ENCODE measurements at regions not wholly inside any gene's neighbourhood (a gene's known extent, or its start where the extent isn't known, plus 50 kb on each side); places are given as distances from the start of the nearest gene placed in this dataset.

GRCh38 chr11:105333153-105333552 lies 193.6 kb upstream of the CARD18 start:
- TF ChIP-seq, protein P1, sequence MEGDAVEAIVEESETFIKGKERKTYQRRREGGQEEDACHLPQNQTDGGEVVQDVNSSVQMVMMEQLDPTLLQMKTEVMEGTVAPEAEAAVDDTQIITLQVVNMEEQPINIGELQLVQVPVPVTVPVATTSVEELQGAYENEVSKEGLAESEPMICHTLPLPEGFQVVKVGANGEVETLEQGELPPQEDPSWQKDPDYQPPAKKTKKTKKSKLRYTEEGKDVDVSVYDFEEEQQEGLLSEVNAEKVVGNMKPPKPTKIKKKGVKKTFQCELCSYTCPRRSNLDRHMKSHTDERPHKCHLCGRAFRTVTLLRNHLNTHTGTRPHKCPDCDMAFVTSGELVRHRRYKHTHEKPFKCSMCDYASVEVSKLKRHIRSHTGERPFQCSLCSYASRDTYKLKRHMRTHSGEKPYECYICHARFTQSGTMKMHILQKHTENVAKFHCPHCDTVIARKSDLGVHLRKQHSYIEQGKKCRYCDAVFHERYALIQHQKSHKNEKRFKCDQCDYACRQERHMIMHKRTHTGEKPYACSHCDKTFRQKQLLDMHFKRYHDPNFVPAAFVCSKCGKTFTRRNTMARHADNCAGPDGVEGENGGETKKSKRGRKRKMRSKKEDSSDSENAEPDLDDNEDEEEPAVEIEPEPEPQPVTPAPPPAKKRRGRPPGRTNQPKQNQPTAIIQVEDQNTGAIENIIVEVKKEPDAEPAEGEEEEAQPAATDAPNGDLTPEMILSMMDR (IDR thresholded peaks at IDR 0.05; ENCODE audit: low read depth, low read length): no peak
- TF ChIP-seq POLR2A (IDR thresholded peaks at IDR 0.05; ENCODE audit: extremely low read depth, insufficient read length): no peak
